SK-N-MC (cell line): ENCODE measurements at regions not wholly inside any gene's neighbourhood (a gene's known extent, or its start where the extent isn't known, plus 50 kb on each side); places are given as distances from the start of the nearest gene placed in this dataset.

ENCODE experiments used
- DNase-seq: peaks from one replicate; pipeline ENCODE4 v3.0.0-alpha.2; 2011; ENCODE audit warnings: low read depth, low spot score
- H3K27ac ChIP-seq: fragments of 200-600 bp; sonication (generic); 2 replicates; pipeline ENCODE4 v1.5.1; 2016; ENCODE audit warnings: mixed run types
- H3K36me3 ChIP-seq: fragments of 200-600 bp; sonication (generic); 2 replicates; pipeline ENCODE4 v1.6.1; 2017; ENCODE audit warnings: antibody characterized with exemption, low read length, mixed read lengths; ENCODE audit not compliant: insufficient read depth
- H3K4me3 ChIP-seq: fragments of 200-600 bp; sonication (generic); 2 replicates; pipeline ENCODE4 v1.5.1; 2016
- H3K9ac ChIP-seq: fragments of 200-600 bp; sonication (generic); 2 replicates; pipeline ENCODE4 v1.8.0; 2017; ENCODE audit warnings: mixed run types, mixed read lengths; ENCODE audit not compliant: insufficient read length
- H3K9me3 ChIP-seq: fragments of 200-600 bp; sonication (generic); 2 replicates; pipeline ENCODE4 v1.6.1; 2017; ENCODE audit warnings: low read depth, mild to moderate bottlenecking, antibody characterized with exemption, low read length, moderate library complexity, mixed read lengths
- EZH2 ChIP-seq: fragments of 200-600 bp; sonication (generic); IDR thresholded peaks from one replicate; pipeline ENCODE4 v1.6.1; 2017; ENCODE audit warnings: antibody characterized with exemption
- FOXP2 ChIP-seq: optimal IDR thresholded peaks from 2 replicates; pipeline ENCODE3; 2011; ENCODE audit warnings: mild to moderate bottlenecking, moderate library complexity; ENCODE audit not compliant: insufficient read depth; ENCODE audit errors: extremely low read length, control extremely low read depth
- POLR2AphosphoS5 ChIP-seq: IDR thresholded peaks from 2 replicates; pipeline ENCODE4 v1.6.1; 2012; ENCODE audit warnings: mild to moderate bottlenecking, low read depth, low read length, borderline replicate concordance

DNA sequence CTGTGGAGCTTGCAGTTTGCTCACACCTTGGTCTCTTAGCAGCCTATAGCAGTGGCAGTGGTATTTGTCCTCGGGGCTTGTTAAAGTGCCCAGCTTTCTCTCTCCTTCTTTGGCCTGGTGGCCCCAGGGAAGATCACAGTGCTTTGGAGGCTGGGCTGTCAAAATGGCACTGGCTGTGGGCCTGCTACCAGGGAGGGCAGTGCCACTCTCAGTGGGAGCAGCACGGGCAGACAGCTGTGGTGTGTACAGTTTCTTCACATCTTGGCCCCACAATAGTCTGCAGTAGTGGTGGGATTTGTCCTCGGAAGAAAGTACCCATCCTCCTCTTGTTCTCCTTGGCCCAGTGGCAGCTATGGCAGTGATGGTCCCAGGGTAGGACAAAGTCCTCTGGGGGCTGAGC lies 164.4 kb upstream of the GORAB start:
- Histone ChIP-seq H3K9me3 (no peaks in the 10 kb centered on the region), H3K4me3 (no peak overlapping the region), H3K27ac (no peak overlapping the region), H3K36me3 (no peaks in the 10 kb centered on the region), H3K9ac (no peak overlapping the region)
- TF ChIP-seq EZH2 = no peak
- no peak for TF ChIP-seq POLR2AphosphoS5
- TF ChIP-seq FOXP2 = no peak
- no peak for DNase-seq

DNA sequence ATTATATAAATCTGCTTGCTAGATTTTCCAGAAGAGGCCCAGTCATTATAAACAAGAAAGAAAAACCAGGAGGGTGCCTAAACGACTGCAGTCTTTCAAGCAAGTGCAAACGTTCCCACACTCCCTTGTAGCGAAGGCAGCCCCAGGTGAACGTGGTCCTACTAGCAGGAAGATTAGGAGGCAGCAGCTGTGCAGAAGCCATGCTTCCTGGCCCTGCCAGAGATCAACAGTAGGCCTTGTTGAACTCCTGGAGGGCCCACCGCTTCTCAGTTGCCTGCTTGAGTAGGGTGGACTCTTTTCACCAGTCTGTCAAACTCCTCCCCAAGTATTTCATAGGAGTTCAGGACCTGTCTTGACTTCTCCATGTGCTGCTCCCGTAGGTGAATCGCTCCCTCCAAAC lies 163.0 kb upstream of the GORAB start:
- Histone ChIP-seq H3K36me3 (no peaks in the 10 kb centered on the region), H3K27ac (no peak overlapping the region), H3K4me3 (no peak overlapping the region), H3K9me3 (no peaks in the 10 kb centered on the region), H3K9ac (no peak overlapping the region)
- TF ChIP-seq EZH2 = no peak
- no peak for DNase-seq

DNA sequence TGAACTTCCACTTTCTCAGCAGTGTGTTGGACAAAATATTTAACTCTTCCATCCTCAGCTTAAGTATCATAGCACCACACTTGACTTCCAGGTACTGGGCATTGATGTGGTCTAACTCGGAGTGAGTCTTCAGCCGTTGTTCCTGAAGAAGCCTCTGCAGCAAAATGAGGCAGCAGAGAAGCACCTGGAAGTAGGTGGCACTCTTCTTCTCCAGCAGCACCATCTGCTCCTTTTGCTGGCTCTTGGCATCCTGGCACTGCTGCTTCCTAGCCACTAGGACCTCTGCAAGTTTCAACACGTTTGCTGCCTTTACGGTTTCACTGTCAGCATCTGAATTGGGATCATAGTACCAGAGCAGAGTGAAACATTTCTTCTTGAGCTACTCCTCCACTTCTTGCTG lies 162.5 kb upstream of the GORAB start:
- Histone ChIP-seq H3K36me3 (no peaks in the 10 kb centered on the region), H3K4me3 (no peak overlapping the region), H3K9ac (no peak overlapping the region), H3K9me3 (no peaks in the 10 kb centered on the region), H3K27ac (no peak overlapping the region)
- TF ChIP-seq POLR2AphosphoS5 (no peak), EZH2 (no peak), FOXP2 (no peak)
- no peak for DNase-seq

DNA sequence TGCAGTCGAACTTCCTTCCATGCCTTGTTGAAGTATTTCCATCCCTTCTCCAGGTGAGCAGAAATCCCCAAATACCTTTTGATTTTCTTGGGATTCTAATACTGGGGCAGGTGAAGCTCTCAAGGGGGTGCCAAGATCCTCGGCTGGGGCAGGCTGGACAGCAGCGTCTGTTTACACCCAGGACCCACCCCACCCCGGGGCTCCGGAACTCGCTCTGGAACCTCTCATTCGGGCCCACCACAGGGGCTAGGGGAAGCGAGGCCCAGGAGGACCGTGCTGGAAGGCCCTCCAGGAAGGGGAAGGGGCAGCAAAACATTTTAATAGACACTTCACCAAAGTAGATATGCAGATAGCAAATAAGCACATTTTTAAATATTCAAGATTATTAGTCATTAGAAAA lies 161.9 kb upstream of the GORAB start:
- H3K4me3 ChIP-seq = no peak overlapping the region
- H3K9ac ChIP-seq = no peak overlapping the region
- no peak for DNase-seq

DNA sequence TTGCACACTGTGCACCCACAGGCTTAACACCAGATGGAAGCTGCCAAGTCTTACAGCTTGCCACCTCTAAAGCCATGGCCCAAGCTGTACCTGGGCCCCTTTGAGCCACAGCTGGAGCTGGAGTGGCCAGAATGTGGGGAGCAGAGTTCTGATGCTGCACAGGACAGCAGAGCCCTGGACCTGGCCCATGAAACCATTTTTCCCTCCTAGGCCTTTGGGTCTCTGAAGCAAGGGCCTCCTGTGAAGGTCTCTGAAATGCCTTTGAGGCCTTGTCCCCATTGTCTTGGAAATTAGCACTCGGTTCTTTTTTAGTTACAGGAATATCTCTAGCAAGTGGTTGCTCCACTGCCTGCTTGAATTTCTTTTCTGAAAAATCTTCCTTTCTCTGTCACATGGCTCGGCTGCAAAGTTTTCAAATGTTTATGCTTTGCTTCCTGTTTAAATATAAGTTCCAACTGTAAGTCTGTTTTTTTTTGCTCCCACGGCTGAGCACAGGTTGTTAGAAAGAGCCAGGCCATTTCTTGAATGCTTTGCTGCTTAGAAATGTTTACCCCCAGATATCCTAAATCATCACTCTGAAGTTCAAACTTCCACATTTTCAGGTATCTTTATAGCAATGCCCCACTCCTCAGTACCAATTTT lies 156.8 kb upstream of the GORAB start:
- Histone ChIP-seq H3K27ac (no peak overlapping the region), H3K4me3 (no peak overlapping the region), H3K9me3 (no peaks in the 10 kb centered on the region), H3K36me3 (no peaks in the 10 kb centered on the region), H3K9ac (no peak overlapping the region)
- no peak for DNase-seq
- TF ChIP-seq EZH2 (no peak), POLR2AphosphoS5 (no peak)

More for the DNA sequence above, 161.9 kb upstream of the GORAB start:
- H3K27ac ChIP-seq = no peak overlapping the region
- H3K9me3 ChIP-seq = no peaks in the 10 kb centered on the region
- TF ChIP-seq POLR2AphosphoS5 = no peak
- TF ChIP-seq EZH2 = no peak
- no peak for TF ChIP-seq FOXP2
- H3K36me3 ChIP-seq = no peaks in the 10 kb centered on the region

DNA sequence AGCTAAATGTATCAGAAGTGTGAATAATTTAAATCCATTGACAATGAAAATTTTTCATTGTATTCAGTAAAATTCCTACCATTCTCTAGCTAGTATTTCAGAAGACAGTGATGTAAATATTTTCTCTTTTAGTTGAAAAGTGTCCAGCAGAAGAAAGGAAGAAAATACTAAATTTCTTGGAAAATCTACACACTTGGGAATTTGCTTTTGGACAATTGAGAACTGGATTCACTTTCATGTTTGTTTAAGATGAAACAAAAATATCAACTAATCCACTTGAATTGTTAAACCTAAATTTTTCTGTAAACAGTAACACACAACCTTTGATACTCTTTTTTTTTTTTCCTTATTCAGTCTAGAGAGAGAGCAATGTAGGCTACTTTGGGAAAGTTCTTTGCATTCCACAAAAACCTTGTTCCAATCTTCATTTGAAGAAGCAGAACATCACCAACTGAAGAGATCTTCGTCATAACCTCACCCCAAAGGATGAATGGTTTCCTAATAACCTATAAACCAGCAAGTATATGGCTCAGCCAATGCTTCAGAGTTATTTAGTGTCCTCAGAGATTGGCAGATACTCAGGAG lies 155.1 kb upstream of the GORAB start:
- no peak overlapping the region for H3K9ac ChIP-seq
- DNase-seq = no peak
- no peak overlapping the region for H3K27ac ChIP-seq
- H3K4me3 ChIP-seq = no peak overlapping the region
- no peaks in the 10 kb centered on the region for H3K36me3 ChIP-seq
- no peak for TF ChIP-seq POLR2AphosphoS5
- TF ChIP-seq FOXP2 = no peak
- TF ChIP-seq EZH2 = no peak
- no peaks in the 10 kb centered on the region for H3K9me3 ChIP-seq

DNA sequence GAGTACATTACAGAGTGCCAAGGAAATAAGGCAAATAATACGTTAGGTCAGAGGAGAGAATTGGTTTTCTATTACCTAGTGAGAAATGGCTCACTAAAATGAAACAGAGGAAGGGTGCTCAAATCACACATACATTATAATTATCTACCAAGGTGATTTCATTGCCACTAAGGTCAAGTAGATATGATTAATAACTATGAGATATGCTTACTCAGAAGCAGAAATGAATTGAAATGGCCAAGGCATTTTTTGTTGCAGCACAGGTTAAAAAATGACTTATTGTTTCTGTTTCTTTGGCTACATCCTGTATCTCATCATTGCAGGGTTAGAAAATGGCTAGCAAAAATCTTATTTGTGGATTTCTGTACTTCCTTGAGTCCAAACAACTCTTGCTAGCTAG lies 154.5 kb upstream of the GORAB start:
- Histone ChIP-seq H3K36me3 (no peaks in the 10 kb centered on the region), H3K9ac (no peak overlapping the region), H3K9me3 (no peaks in the 10 kb centered on the region), H3K27ac (no peak overlapping the region), H3K4me3 (no peak overlapping the region)
- no peak for DNase-seq
- TF ChIP-seq POLR2AphosphoS5 (no peak), FOXP2 (no peak)

DNA sequence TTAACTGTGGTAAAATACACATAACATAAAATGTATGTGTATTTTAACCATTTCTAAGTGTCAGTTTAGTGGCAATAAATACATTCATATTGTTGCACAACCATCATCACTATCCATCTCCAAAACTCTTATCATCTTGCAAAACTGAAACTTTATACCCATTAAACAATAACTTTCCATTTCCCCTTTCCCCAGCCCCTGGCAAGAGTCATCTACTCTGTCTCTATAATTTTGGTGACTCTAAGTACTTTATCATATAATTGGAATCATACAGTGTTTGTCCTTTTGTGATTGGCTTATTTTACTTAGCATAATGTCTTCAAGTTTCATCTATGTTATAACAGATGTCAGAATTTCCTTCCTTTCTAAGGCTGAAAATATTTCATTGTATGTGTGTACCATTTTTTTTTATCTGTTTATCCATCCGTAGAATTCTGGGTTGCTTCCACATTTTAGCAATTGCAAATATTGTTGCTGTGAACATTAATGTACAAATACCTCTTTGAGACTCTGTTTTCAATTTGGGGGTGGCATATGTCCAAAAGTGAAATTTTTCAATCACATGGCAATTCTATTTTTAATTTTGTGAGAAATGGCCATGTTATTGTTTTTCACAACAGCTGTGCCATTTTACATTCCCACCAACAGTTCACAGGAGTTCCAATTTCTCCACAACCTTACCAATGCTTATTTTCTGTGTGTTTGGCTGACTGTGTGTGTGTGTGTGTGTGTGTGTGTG lies 153.9 kb upstream of the GORAB start:
- Histone ChIP-seq H3K9me3 (no peaks in the 10 kb centered on the region), H3K36me3 (no peaks in the 10 kb centered on the region), H3K4me3 (no peak overlapping the region), H3K9ac (no peak overlapping the region), H3K27ac (no peak overlapping the region)
- no peak for DNase-seq
- TF ChIP-seq POLR2AphosphoS5 = no peak
- no peak for TF ChIP-seq FOXP2
- TF ChIP-seq EZH2 = no peak
